Endometrium (tissue), 2 donors: ENCODE measurements at regions not wholly inside any gene's neighbourhood (a gene's known extent, or its start where the extent isn't known, plus 50 kb on each side); places are given as distances from the start of the nearest gene placed in this dataset.
A peak's percentile ranks its signal among the peaks of the same experiment; 100 is the strongest.

Experiments
- FAIRE-seq: peaks from 2 replicates; lab custom pipeline; 2012; peaks lifted over from hg19 to GRCh38; lab: Jason Lieb, UNC
- donor health status: control.
- donor health status: control.

GRCh38 chr13:106129273-106129672 is 406.2 kb downstream of the EFNB2 start:
- no peak for FAIRE-seq

GRCh38 chr13:106122234-106122633 is 413.2 kb downstream of the EFNB2 start:
- FAIRE-seq, result no peak

DNA sequence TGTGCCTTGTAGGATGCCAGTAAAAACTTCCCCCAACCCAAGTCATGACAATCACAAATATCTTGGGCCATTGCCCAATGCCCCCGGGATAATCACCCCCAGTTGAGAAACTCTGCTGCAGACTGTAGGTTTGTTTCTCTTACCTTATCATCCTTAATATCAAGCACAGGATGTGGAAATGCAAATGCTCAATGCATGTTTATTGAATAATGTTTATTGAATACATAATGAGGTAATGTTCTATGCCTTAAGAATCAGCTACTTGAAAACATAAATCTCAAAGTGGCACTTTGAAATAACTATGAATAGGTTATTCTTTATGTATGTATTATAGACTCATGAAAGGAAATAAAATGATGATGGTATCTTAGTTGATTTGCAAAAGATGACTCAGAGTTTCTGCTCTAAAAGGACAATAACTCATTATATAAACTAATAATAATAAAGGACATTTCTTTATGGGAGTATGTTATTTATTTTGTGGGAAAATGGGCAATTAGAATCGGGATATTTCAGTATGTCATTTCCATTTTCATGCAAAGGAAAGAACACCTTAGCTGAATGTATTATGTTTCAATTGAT is 414.2 kb downstream of the EFNB2 start:
- no peak for FAIRE-seq

GRCh38 chr13:106118996-106119395 is 416.5 kb downstream of the EFNB2 start:
- peak; percentile 55 for FAIRE-seq

DNA sequence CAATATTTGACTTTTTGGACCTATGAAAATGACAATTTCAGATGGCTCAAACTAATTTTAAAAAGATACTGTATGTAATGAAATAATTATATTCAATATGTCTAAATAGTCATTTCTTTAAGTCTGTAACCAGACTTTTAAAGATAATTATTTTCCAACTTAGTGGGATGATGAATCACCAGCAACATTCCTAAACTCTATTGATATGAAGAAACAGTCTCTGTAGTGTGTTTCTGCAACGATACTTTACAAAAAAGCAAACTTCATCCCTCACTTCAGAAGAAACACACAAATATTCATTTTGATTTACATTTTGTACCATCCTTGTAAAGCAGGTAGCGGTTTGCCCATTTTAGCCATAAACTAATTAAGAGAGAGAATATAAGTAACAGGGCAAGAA is 417.4 kb downstream of the EFNB2 start:
- FAIRE-seq, result no peak

- no peak for FAIRE-seq
Observed at GRCh38 chr13:106117640-106118039, 417.8 kb downstream of the EFNB2 start.

DNA sequence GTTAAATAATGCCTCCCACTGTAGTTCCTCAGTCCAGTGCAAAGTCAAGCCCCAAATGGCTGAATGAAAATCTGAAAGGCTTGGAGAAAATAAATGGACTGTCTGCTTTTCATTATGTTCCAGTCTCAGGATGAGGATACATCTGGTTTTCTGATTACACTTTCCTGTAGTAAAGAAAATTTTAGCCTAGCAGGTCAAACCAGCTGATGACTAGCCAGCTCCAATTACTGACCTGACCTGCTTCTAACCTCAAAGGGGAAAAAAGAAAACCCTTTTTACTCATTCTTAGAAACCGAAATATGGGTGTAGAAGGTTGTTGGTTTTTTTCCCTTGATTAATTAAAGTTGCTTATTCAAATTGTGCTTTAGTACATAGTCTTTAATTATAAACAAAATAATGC is 418.4 kb downstream of the EFNB2 start:
- FAIRE-seq, result peak; percentile 96

- FAIRE-seq, result no peak
Observed at GRCh38 chr13:106115081-106115480, 420.4 kb downstream of the EFNB2 start.

- no peak for FAIRE-seq
Observed at GRCh38 chr13:106113796-106114195, 421.7 kb downstream of the EFNB2 start.

DNA sequence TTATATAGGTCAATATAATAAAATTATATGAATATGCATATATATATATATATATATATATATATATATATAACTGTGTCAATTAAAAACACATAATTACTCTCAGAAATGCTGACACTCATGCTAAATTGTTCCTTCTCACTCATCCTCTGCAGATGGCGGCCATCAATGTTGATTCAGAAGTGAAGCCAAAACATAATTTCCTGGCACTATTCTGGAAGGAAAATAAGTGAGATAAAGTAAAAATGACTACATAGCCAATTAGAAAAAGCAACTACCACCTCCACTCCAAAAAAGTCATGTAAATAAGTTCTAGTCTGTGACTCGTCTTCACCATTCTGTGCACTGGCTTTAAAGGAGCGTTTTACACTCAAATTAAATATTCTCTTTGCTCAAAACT is 423.3 kb downstream of the EFNB2 start:
- no peak for FAIRE-seq

DNA sequence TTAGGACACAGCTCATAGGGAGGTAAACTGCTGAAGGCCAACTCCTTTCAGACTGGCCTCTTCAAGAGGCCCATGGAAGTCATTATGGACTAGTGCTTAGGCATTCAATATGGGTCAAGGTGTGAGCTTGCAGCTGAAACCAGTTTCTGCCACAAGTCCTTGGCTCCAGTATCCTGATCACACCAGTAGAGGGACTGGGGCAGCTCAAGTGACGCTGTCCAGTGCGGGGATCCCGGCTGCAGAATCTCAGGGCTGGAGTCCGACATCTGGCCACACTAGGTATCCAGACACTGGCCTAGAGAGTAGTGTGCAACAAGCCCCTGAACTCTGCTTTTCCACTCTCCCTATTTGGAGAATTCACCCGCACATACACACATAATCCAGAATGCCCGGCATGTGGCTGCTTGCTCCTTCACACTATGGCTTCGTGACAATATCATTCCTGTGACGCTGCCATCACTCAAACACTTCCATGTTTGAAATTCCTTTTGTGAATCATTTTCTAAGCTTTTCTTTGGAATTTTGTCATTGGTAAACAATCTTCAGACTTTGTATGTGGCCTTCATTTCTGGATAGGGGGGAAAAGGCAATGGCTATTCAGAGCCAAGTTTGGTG is 425.1 kb downstream of the EFNB2 start:
- no peak for FAIRE-seq

GRCh38 chr13:106109391-106109791 is 426.1 kb downstream of the EFNB2 start:
- FAIRE-seq, result no peak

DNA sequence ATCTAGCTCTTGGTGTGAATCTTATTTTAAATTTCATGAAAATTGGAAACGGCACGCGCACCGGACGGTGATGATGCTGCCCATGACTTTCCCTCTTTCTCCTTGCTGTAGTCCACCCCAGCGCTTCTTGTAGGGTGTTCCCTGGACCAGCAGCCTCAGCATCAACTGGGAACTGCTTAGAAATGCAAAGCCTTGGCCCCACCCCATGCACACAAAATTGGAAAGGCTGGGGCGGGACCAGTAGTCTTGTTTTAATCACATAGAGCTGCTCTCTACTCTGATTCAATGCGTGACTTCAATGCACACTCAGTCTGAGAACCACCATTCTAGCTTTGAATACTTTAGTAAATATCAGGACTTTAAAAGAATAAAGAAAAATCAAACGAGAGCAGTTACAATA is 427.1 kb downstream of the EFNB2 start:
- no peak for FAIRE-seq

- no peak for FAIRE-seq
Observed at GRCh38 chr13:106107061-106107460, 428.4 kb downstream of the EFNB2 start.

GRCh38 chr13:106105153-106105552 is 430.3 kb downstream of the EFNB2 start:
- FAIRE-seq, result no peak

GRCh38 chr13:106104281-106104901 is 431.1 kb downstream of the EFNB2 start:
- no peak for FAIRE-seq

DNA sequence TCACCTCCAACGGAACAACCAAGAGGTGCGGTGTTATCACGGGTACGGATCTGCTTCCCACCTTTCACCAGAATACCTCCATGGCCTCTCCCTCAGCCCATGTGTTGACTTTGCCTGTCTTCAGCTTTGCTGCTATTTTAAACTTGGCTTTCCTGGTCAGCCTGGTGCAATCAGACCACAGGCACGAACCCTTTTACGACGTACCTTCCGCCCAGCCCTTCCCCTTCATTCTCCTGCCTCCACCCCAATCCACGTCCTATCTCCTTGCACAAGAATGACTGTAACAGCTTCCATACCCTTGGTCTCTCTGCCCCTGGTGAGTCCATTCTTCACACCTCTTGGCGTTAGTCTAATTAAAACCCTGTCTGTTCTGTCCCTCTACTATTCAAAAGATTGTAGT is 431.7 kb downstream of the EFNB2 start:
- FAIRE-seq, result no peak

- FAIRE-seq, result no peak
Observed at GRCh38 chr13:106102786-106103185, 432.7 kb downstream of the EFNB2 start.

- FAIRE-seq, result no peak
Observed at GRCh38 chr13:106101201-106101600, 434.3 kb downstream of the EFNB2 start.

DNA sequence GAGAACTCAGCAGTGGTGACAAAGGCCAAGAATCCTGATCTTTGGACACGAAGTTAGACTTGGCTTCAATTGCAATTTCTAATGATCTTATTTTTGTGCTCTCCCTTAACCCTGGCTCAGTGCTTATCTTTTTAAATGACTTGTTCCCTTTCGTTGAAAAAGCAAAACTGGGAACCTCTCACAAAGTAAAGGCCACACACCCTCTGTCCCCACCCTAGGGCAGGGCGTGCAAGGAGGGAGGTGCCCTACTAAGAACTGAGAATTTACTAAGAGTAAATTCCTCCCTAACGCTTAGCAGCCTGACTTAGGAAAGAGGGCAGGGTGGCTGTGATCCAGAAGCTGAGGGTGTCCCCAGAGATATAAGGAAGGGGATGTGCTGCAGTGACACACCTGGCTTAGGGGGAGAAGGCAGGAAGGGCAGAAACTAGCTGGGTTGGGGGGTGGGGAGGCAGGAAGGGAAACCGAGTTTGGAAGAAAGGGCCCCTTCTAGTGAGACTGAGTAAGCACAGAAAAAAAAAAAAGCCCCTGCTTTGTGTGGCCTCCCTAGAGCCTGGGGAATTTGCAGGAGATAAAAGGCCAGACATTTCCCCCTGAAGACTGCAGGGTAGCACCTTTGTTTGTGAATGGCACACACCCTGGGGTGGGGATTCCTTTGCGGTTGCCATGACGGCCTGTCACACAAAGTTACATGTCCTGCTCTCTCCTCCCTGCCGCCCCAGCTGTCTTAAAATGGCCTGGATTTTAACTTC is 435.1 kb downstream of the EFNB2 start:
- FAIRE-seq, result no peak

- no peak for FAIRE-seq
Observed at GRCh38 chr13:106099765-106100164, 435.7 kb downstream of the EFNB2 start.

- FAIRE-seq, result no peak
Observed at GRCh38 chr13:106098778-106099177, 436.7 kb downstream of the EFNB2 start.

DNA sequence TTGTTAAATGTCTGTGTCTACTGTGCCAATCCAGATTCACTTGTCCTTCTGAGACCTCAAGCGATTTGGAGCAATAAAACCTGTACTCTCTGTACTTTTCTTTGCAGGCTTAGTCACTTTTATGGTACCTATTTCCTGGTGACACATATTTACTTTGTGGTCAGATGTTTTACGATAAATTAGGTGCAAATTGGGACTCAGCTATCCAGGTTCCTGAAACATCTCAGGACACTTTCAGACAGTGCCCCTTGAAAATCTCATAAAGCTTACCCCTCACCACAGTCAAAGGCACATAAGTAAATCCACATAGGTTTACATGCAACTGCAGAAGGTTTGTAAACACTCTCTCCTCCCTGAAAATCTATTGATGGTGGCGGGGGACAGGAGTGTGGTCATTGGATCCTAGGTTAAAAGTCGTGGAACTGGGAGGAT is 438.8 kb downstream of the EFNB2 start:
- no peak for FAIRE-seq
